ENCODE measurements at regions not wholly inside any gene's neighbourhood (a gene's known extent, or its start where the extent isn't known, plus 50 kb on each side); places are given as distances from the start of the nearest gene placed in this dataset.

GRCh38 chr13:47399599-47399998 lies 502.7 kb upstream of the HTR2A start:
- TF ChIP-seq, protein P1, sequence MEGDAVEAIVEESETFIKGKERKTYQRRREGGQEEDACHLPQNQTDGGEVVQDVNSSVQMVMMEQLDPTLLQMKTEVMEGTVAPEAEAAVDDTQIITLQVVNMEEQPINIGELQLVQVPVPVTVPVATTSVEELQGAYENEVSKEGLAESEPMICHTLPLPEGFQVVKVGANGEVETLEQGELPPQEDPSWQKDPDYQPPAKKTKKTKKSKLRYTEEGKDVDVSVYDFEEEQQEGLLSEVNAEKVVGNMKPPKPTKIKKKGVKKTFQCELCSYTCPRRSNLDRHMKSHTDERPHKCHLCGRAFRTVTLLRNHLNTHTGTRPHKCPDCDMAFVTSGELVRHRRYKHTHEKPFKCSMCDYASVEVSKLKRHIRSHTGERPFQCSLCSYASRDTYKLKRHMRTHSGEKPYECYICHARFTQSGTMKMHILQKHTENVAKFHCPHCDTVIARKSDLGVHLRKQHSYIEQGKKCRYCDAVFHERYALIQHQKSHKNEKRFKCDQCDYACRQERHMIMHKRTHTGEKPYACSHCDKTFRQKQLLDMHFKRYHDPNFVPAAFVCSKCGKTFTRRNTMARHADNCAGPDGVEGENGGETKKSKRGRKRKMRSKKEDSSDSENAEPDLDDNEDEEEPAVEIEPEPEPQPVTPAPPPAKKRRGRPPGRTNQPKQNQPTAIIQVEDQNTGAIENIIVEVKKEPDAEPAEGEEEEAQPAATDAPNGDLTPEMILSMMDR (tag by site-specific recombination; IDR thresholded peaks at IDR 0.05), result no peak
- TF ChIP-seq ZNF274 (IDR thresholded peaks at IDR 0.05; ENCODE audit: low read length) (no peak), ZNF274 (tag by site-specific recombination; IDR thresholded peaks at IDR 0.05; ENCODE audit: borderline replicate concordance) (no peak), ZNF138 (tag by site-specific recombination; IDR thresholded peaks at IDR 0.05; ENCODE audit: borderline replicate concordance) (no peak), KLF7 (tag by site-specific recombination; IDR thresholded peaks at IDR 0.05; ENCODE audit: borderline replicate concordance) (no peak), ZNF121 (tag by site-specific recombination; IDR thresholded peaks at IDR 0.05) (no peak), ZBTB17 (tag by site-specific recombination; IDR thresholded peaks at IDR 0.05) (no peak), HOXA7 (CRISPR knock-in tag; IDR thresholded peaks at IDR 0.05; ENCODE audit: borderline replicate concordance) (no peak)
- TF ChIP-seq, protein P2, sequence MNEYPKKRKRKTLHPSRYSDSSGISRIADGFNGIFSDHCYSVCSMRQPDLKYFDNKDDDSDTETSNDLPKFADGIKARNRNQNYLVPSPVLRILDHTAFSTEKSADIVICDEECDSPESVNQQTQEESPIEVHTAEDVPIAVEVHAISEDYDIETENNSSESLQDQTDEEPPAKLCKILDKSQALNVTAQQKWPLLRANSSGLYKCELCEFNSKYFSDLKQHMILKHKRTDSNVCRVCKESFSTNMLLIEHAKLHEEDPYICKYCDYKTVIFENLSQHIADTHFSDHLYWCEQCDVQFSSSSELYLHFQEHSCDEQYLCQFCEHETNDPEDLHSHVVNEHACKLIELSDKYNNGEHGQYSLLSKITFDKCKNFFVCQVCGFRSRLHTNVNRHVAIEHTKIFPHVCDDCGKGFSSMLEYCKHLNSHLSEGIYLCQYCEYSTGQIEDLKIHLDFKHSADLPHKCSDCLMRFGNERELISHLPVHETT (tag by site-specific recombination; IDR thresholded peaks at IDR 0.05), result no peak
